GM12878 (cell line): ENCODE measurements at regions not wholly inside any gene's neighbourhood (a gene's known extent, or its start where the extent isn't known, plus 50 kb on each side); places are given as distances from the start of the nearest gene placed in this dataset.

ENCODE experiments used
- ASH2L ChIP-seq: fragments of 300-600, 200-600 bp; sonication (generic); IDR thresholded peaks from 2 replicates; pipeline ENCODE4 v1.6.1; 2017; ENCODE audit warnings: low read depth, mild to moderate bottlenecking, borderline replicate concordance
- ESRRA ChIP-seq: IDR thresholded peaks from 2 replicates; pipeline ENCODE4 v1.6.1; 2012; ENCODE audit warnings: mild to moderate bottlenecking, low read length, improper control_type of control experiment
- GABPA ChIP-seq: IDR thresholded peaks from 2 replicates; pipeline ENCODE4 v1.6.1; 2014; ENCODE audit warnings: antibody characterized with exemption, low read depth, mild to moderate bottlenecking, inconsistent platforms
- POLR2A ChIP-seq: IDR thresholded peaks from 2 replicates; pipeline ENCODE4 v1.6.1; 2011; ENCODE audit warnings: low read depth, mild to moderate bottlenecking, low read length
- WRNIP1 ChIP-seq: IDR thresholded peaks from 2 replicates; pipeline ENCODE4 v1.6.1; 2011; ENCODE audit warnings: low read depth, low read length, improper control_type of control experiment, borderline replicate concordance

- TF ChIP-seq ESRRA (no peak), POLR2A (no peak), GABPA (no peak), WRNIP1 (no peak), ASH2L (no peak)
Measured at GRCh38 chr11:26204101-26204500, 127.8 kb upstream of the ANO3 start.
